DOHH2 (cell line): ENCODE measurements at regions not wholly inside any gene's neighbourhood (a gene's known extent, or its start where the extent isn't known, plus 50 kb on each side); places are given as distances from the start of the nearest gene placed in this dataset.

Experiments
- H3F3A ChIP-seq: fragments of 200-600 bp; sonication (generic), shearing (Covaris generic); 2 replicates; pipeline ENCODE4 v1.6.0; 2016; ENCODE audit warnings: antibody characterized with exemption, mild to moderate bottlenecking; ENCODE audit not compliant: control insufficient read depth, insufficient read depth
- H3K27ac ChIP-seq: fragments of 200-600 bp; sonication (generic); 2 replicates; pipeline ENCODE4 v1.5.1; 2014; ENCODE audit warnings: low read depth, mild to moderate bottlenecking, low read length, moderate library complexity
- H3K27me3 ChIP-seq: fragments of 200-600 bp; sonication (generic); 2 replicates; pipeline ENCODE4 v1.6.1; 2014; ENCODE audit warnings: mild to moderate bottlenecking, low read length, mixed read lengths; ENCODE audit not compliant: control insufficient read depth
- H3K36me3 ChIP-seq: fragments of 200-600 bp; sonication (generic); 2 replicates; pipeline ENCODE4 v1.6.1; 2014; ENCODE audit warnings: mild to moderate bottlenecking, low read length, moderate library complexity, mixed read lengths; ENCODE audit not compliant: control insufficient read depth
- H3K4me1 ChIP-seq: fragments of 200-600 bp; sonication (generic); 2 replicates; pipeline ENCODE4 v1.6.1; 2014; ENCODE audit warnings: mild to moderate bottlenecking, low read length, mixed read lengths; ENCODE audit not compliant: control insufficient read depth
- H3K4me2 ChIP-seq: fragments of 200-600 bp; sonication (generic); 2 replicates; pipeline ENCODE4 v1.6.0; 2014; ENCODE audit warnings: mild to moderate bottlenecking, low read length, moderate library complexity
- H3K4me3 ChIP-seq: fragments of 200-600 bp; sonication (generic); 2 replicates; pipeline ENCODE4 v1.5.1; 2014; ENCODE audit warnings: mild to moderate bottlenecking, low read length, mixed read lengths
- H3K79me2 ChIP-seq: fragments of 200-600 bp; sonication (generic); 2 replicates; pipeline ENCODE4 v1.6.1; 2014; ENCODE audit warnings: mild to moderate bottlenecking, low read length, mixed read lengths; ENCODE audit not compliant: control insufficient read depth
- H3K9me2 ChIP-seq: fragments of 200-600 bp; sonication (generic); replicated peaks from 2 replicates; pipeline ENCODE4 v1.6.1; 2014; ENCODE audit warnings: mild to moderate bottlenecking, low read length, mixed read lengths; ENCODE audit not compliant: control insufficient read depth
- H3K9me3 ChIP-seq: fragments of 200-600 bp; sonication (generic); 2 replicates; pipeline ENCODE4 v1.6.1; 2014; ENCODE audit warnings: antibody characterized with exemption, low read length, mixed read lengths; ENCODE audit not compliant: control insufficient read depth, insufficient read depth
- H4K20me1 ChIP-seq: fragments of 200-600 bp; sonication (generic); 2 replicates; pipeline ENCODE4 v1.6.0; 2014; ENCODE audit warnings: low read depth, mild to moderate bottlenecking, antibody characterized with exemption, low read length, moderate library complexity; ENCODE audit not compliant: control insufficient read depth, insufficient read depth
- EZH2phosphoT487 ChIP-seq: fragments of 200-600 bp; sonication (generic); IDR thresholded peaks from 2 replicates; pipeline ENCODE4 v1.6.1; 2017; ENCODE audit warnings: borderline replicate concordance, mild to moderate bottlenecking, antibody characterized with exemption, low read length, moderate library complexity, mixed read lengths
- TF ChIP-seq, protein P1 (sequence below): fragments of 200-600 bp; sonication (generic); IDR thresholded peaks from one replicate; pipeline ENCODE4 v1.5.1; 2014; ENCODE audit warnings: antibody characterized with exemption, mild to moderate bottlenecking, low read depth, low read length; ENCODE audit not compliant: poor library complexity, severe bottlenecking

DNA sequence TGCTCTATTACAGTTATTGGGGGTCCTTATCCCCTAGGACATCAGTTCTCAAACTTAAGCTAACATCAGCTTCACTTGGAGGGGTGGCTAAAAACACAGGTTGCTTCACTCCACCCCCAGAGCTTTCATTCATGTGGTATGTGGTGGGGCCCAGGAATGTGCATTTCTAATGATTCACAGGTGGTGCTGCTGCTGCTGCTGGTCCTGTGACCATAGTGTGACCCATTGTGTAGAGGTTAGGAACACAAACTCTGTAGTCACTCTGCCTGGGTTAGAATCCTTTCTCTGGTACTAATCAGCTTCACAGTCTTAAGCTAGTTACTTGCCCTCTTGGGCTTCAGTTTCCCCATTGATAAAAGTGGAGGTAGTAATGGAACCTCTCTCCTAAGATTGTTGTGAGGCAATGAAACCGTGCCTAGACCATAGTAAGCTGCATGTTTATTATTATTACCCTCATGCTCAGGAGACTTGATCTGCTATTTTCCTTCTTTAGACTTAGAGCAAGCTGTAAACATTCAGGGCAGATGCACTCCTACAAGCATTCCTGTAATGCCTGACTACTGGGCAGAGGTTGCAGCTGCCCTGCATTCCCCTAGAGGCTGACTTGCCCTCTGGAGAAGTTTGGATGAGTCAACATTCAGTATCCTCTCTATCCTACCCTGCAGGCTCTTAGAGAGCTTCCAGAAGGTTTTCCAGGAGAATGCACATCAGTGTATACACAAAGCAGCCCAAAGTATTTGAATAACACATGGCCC is 94.1 kb upstream of the ACSL4 start:
- Histone ChIP-seq H3F3A (no peaks in the 10 kb centered on the region), H3K27ac (no peak overlapping the region), H3K36me3 (no peaks in the 10 kb centered on the region), H3K4me3 (no peak overlapping the region), H3K4me2 (no peak overlapping the region), H3K9me3 (no peaks in the 10 kb centered on the region), H3K4me1 (no peaks in the 10 kb centered on the region), H3K27me3 (no peaks in the 10 kb centered on the region), H4K20me1 (no peaks in the 10 kb centered on the region), H3K9me2 (no peaks in the 10 kb centered on the region), H3K79me2 (no peaks in the 10 kb centered on the region)
- TF ChIP-seq, protein P1, sequence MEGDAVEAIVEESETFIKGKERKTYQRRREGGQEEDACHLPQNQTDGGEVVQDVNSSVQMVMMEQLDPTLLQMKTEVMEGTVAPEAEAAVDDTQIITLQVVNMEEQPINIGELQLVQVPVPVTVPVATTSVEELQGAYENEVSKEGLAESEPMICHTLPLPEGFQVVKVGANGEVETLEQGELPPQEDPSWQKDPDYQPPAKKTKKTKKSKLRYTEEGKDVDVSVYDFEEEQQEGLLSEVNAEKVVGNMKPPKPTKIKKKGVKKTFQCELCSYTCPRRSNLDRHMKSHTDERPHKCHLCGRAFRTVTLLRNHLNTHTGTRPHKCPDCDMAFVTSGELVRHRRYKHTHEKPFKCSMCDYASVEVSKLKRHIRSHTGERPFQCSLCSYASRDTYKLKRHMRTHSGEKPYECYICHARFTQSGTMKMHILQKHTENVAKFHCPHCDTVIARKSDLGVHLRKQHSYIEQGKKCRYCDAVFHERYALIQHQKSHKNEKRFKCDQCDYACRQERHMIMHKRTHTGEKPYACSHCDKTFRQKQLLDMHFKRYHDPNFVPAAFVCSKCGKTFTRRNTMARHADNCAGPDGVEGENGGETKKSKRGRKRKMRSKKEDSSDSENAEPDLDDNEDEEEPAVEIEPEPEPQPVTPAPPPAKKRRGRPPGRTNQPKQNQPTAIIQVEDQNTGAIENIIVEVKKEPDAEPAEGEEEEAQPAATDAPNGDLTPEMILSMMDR: no peak
- TF ChIP-seq EZH2phosphoT487: no peak

GRCh38 chrX:109827772-109828171 is 94.7 kb upstream of the ACSL4 start:
- Histone ChIP-seq H3K4me1 (no peaks in the 10 kb centered on the region), H3K79me2 (no peaks in the 10 kb centered on the region), H3K27me3 (no peaks in the 10 kb centered on the region), H3K36me3 (no peaks in the 10 kb centered on the region), H3K27ac (no peak overlapping the region), H3K9me2 (no peaks in the 10 kb centered on the region), H3F3A (no peaks in the 10 kb centered on the region), H3K9me3 (no peaks in the 10 kb centered on the region), H4K20me1 (no peaks in the 10 kb centered on the region), H3K4me2 (no peak overlapping the region), H3K4me3 (no peak overlapping the region)
- TF ChIP-seq, protein P1: no peak
- no peak for TF ChIP-seq EZH2phosphoT487

DNA sequence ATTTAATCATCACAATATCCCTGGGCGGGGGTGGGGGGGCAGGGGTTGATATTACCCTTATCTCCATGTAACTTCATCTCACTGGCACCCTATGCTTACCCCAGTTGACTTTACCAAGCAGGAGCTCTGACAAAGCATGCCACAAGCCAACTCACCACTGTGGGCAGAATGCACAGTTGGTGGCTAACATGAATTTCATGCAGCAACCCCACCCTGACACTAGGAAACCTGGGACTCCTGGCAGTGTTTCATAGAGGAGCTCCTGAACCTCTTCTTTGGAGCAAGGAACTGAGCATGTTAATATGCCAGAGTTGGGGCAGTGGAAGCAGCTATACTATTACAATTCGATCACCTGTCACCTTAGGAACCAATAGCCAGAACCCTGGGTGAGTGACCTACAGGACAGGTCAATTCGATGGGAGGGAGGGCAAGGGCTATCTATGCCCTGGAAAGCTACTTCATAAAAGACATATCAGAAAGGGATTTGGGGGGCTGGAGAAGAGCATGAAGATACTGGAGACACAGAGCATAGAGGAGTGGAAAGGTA is 97.2 kb upstream of the ACSL4 start:
- Histone ChIP-seq H3K27me3 (no peaks in the 10 kb centered on the region), H3K9me2 (no peaks in the 10 kb centered on the region), H3K36me3 (no peaks in the 10 kb centered on the region), H3K4me3 (no peak overlapping the region), H3K9me3 (no peaks in the 10 kb centered on the region), H3K79me2 (no peaks in the 10 kb centered on the region), H3K4me2 (no peak overlapping the region), H4K20me1 (no peaks in the 10 kb centered on the region), H3F3A (no peaks in the 10 kb centered on the region), H3K27ac (no peak overlapping the region), H3K4me1 (no peaks in the 10 kb centered on the region)
- TF ChIP-seq EZH2phosphoT487: no peak
- TF ChIP-seq, protein P1: no peak
